Medulla oblongata (tissue), 1 donor: ENCODE measurements at regions not wholly inside any gene's neighbourhood (a gene's known extent, or its start where the extent isn't known, plus 50 kb on each side); places are given as distances from the start of the nearest gene placed in this dataset.
"Not testable (repeated sequence)": the region's sequence is repeated elsewhere in the genome, so short reads cannot be mapped to it uniquely, and the experiment has no call there.

Experiments used
- DNase-seq: peaks from one replicate; pipeline ENCODE4 v3.0.0-alpha.2; 2015; ENCODE audit errors: extremely low spot score

DNA sequence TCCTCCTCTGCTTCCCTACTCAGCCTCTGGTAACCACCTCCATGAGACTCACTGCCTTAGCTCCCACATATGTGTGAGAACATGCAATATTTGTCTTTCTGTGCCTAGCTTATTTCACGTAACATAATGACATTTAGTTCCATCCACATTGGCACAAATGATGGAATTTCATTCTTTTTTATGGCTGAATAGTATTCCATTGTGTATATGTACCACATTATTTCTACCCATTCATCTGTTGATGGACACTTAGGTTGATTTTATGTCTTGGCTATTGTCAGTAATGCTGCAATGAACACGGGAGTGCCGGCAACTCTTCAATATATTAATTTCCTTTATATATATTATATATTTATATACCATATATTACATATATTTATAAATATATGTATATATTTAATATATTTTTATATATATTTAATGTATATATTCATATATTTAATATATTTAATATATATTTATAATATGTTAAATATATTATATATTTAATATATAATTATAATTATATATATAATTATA is 1046.9 kb downstream of the DNAJB9 start:
- no peak for DNase-seq

DNA sequence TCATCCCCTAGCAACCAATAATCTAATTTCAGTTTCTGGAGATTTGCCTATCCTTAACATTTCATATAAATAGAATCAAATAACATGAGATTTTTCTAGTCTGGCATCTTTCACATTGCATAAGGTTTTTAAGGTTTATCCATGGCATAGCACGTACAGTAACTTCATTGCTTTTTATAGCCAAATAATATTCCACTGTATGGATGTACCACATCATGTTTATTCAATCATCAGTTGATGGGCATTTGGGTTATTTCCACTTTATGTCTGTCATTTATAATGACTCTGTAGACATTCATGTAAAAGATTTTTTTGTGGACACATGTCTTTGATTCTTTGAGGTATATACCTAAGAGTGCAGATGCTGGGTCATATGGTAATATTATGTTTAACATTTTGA is 1052.6 kb downstream of the DNAJB9 start:
- no peak for DNase-seq

DNA sequence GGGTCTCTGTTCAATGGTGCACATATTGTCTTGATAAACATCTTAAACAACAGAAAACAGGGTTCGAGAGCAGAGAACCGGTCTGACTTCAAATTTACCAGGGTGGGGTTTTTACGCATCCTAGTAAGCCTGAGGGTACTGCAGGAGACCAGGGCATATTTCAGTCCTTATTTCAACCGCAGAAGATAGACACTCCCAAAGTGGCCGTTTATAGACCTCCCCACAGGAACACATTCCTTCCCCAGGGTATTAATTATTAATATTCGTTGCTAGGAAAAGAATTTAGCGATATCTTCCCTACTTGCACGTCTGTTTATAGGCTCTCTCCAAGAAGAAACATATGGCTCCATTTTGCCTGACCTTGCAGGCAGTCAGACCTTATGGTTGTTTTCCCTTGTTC is 1063.2 kb downstream of the DNAJB9 start:
- DNase-seq: not testable (repeated sequence)

DNA sequence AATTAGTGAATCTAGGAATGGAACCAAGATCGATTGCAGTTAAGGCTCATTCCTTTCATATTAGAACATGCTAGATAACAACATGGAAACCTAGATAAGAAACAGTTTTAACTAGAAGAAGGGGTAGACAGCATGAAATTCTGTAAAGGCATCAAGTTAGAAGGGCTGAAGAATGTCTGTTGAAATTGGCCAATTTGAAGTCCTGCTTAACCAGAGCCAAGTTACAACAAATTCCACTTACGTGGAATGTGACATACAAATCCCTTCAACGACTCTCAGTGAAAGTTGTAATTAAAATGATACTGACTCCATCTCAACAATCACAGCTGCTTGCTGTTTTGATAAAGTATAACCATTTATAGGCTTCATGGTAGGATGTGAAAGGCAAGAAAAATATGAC is 1065.7 kb downstream of the DNAJB9 start:
- DNase-seq: no peak

DNA sequence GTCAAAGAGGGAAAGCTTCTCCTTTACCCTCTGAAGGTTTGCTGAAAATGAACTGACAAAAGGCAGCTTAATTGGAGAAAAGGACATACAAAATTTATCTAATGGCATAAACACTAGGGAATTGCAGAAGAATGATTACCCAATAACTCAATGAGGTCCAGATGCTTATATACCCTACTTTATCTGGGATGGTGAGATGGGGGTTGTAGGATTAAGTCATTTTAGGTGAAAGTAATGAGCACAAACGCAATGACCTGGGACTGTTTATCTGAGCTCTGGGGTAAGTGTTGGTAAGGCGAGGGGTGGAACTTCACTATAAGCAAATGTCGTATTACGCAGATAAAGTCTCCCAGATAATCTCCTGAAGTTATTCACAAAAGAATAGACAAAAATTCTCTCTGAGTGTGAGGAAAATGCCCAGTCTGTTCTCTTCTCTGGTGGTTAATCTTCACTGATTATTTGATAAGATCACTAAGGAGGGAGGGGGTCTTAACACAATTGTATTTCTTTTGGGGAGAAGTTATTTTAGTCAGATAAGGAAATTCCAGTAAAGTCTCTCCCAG is 1067.8 kb downstream of the DNAJB9 start:
- DNase-seq: no peak

DNA sequence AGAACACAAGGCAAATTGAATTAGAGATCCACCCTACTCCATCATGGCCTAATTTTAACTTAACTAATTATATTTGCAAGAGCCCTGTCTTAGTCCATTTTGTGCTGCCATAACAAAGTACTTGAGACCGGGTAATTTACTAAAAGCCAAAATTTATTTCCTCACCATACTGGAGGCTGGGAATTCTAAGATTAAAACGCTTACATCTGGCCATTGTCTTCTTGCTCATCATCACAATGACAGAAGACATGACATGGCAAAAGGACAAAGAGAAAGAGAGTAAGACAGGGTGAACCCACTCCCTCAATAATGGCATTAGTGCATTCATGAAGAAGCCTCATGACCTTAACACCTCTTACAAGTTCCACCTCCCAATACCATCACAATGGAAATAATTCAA is 1068.6 kb downstream of the DNAJB9 start:
- no peak for DNase-seq

DNA sequence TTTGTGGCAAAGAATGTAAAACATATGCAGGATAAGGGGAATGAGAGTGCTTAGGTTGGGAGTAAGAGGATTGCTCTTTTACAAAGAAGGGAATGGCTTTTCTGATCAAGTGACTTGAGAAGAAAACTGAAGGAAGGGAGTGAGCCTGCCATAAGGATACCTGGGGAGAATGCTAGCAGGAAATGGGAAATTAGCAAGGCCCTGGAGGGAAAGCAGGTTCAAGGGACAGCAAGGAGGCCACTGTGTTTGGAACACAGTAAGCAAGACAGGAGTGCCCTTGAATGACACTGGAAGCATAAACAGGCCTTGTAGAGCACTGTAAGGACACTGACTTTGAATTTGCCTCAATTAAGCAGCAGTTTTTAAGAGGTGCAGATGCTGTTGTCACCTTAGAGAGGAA is 1069.9 kb downstream of the DNAJB9 start:
- no peak for DNase-seq

DNA sequence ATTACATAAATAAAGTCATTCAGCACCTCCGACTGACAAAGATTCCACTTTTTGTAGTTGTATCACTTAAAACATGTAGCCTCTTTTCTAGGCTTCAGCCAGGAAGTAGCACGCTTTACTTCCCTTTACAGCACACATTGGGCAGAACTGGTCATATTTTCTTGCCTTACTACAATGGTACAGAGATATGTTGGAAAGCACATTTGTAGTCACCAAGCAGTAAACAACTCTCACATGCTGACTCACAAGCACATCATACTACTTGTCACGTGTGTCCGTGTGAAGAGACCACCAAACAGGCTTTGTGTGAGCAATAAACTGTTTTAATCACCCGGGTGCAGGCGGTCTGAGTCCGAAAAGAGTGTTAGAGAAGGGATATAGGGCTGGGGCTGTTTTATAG is 1071.8 kb downstream of the DNAJB9 start:
- DNase-seq: no peak

DNA sequence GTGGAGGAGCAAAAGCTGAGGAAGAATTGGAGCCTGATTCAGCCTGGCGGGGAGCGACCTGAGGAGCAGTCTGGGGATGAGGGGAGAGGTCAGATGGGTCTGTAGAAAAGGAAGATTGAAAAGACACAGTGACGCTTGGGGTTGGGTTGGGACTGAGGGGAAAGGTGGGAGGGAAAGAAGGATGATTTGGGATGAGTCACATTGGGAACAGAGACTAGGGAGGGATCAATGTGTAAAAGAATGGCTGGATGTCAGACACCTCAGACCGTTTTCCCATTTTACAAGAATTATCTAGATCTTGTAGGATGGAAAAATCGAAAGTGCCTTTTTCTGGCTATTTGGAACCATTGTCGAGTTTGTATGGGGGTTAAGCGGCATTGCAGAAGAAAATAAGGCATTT is 1076.5 kb downstream of the DNAJB9 start:
- no peak for DNase-seq

DNA sequence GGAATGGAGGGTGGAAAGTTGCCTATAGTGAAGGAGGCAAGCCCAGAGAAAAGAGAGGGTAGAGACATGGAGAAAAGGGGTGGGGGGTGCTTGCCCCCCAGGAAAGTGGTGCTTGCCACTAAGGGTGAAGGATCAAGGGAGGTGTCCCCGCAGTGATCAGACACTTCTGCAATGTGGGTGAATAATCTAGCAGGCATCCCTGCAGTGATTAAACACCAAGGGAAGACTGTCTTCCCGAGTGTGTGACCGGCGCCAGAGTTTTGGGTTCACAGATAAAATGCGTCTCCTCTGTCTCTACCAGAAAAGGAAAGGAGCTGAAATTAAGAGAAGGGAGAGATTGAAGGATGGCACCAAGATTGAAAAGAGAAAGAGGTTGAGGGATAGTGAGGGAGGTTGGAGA is 1076.9 kb downstream of the DNAJB9 start:
- DNase-seq: not testable (repeated sequence)

DNA sequence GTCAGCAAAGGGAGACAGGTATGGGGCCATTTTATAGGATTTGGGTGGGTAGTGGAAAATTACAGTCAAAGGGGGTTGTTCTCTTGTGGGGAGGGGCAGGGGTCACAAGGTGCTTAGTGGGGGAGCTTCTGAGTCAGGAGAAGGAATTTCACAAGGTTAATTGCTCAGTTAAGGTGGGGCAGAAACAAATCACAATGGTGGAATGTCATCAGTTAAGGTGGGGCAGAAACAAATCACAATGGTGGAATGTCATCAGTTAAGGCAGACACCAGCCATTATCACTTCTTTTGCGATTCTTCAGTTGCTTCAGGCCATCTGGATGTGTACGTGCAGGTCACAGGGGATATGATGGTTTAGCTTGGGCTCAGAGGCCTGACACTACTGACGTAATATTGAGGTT is 1077.6 kb downstream of the DNAJB9 start:
- DNase-seq: not testable (repeated sequence)

DNA sequence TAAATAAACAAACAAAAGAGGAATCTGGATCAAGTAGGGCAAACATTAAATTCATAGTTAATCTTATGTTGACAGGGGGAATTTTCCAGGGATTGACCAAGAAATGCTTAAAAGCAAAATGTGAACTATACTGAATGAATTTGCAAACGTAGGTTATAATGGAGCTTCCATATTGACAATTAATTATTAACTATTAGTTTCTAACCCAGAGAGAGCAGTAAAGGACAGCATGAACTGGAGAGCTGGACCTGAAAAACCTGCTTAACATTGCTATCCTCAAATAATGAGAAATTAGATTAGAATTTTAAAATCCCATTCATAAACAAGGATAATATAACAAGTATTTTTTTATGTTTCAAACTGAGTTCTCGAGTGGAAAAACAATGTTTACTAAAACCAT is 1089.6 kb downstream of the DNAJB9 start:
- no peak for DNase-seq

DNA sequence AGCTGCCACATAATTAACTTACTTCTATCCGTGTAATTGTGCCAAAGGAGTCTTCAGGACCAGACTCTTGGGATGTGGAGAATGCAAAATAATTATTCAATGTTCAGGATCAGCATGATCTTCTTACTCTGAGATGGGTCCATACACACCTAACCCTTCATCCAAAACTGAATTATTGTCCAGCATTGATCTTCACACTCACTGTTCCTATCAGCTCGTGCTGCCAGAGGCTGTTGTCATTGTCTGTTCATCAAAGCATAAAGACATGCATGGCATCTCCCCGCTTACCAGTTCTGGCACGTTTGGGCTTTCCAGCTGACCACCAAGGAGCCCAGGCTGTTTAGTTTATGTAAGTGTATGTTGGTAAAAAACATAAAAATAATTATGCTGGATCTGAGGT is 1090.7 kb downstream of the DNAJB9 start:
- DNase-seq: no peak

DNA sequence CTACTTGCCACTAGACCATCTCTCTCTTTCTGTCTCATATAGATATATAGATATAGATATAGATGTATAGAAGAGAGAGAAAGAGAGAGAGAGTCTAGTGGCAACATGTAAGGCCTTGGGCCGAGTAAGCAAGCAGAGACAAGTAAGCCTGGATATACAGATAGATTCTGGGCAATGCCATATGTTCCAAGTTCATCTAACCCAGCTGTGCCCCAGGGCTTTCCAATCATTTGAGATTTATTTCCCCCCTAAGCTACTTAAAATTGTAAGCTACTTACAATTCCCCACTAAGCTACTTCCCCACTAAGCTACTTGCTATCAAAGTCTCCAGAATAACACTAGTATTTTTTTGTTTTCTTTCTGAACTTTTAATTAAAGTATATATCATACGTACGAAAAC is 1094.1 kb downstream of the DNAJB9 start:
- no peak for DNase-seq

DNA sequence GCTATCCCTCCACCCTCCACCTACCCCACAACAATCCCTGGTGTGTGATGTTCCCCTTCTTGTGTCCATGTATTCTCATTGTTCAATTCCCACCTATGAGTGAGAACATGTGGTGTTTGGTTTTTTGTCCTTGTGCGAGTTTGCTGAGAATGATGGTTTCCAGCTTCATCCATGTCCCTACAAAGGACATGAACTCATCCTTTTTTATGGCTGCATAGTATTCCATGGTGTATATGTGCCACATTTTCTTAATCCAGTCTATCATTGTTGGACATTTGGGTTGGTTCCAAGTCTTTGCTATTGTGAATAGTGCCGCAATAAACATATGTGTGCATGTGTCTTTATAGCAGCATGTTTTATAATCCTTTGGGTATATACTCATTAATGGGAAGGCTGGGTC is 1117.6 kb downstream of the DNAJB9 start:
- DNase-seq: not testable (repeated sequence)

DNA sequence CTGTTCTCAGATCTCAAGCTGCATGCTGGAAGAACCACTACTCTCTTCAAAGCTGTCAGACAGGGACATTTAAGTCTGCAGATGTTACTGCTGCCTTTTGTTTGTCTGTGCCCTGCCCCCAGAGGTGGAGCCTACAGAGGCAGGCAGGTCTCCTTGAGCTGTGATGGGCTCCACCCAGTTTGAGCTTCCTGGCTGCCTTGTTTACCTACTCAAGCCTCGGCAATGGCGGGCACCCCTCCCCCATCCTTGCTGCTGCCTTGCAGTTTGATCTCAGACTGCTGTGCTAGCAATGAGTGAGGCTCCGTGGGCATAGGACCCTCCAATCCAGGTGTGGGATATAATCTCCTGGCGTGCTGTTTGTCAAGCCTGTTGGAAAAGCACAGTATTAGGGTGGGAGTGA is 1122.9 kb downstream of the DNAJB9 start:
- not testable (repeated sequence) for DNase-seq

DNA sequence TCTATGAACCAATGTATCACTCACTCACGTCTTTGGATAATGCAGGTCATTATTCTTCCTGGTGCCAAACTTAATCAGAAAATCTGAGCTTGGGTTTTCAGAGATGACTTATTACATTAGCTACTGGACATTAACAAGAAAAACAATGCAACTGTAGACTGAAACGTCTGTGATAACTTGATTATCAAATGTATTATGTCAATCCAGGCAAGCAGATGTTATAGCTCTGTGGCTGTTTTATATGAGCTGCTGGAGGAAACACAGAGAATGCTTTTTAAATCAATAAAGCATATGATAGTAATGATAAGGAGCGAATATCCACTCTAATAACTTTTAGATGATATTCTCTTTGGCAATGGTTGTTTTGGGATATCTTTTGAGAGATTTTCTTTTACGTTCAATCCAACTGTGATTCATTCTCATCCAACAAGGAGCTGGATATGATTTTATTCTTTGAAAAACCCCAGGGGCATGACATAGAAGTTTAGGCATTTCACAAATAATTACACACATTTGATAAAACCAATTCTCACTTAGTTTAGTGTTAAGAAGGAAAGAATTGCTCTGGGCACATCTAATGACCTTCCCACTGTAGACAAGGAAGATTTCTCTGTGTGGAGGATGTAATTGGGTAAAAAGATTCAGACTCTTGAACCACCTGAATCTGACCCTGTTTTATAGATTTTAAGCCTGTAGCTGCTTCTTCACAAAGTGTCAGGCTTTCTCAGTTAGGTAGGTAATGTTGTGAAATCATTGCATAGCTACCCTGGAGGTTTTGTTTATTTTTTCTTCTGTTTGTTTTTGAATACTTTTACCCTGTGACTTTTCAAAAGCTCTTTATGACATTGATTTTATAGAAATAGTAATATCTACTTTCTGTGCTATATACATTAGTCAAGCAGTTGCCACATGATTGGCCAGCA is 1124.7 kb downstream of the DNAJB9 start:
- DNase-seq: no peak

DNA sequence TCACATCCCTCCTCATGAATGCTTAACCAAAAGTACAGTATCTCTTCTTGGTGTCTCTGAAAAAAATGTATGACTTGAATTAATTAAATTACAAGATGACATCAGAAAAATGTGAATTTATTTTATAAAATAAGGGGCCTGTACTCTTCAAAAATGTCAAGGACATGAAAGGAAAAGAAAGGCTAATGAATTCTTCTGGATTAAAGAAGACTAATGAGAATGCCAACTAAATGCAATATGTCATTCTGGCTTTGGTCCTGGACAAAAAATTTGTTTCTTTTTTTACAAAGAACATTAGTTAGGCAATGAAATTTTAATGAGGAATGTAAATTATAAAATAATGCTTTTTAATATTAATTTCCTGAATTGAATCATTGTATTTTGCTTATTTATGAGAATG is 1125.7 kb downstream of the DNAJB9 start:
- DNase-seq: no peak

DNA sequence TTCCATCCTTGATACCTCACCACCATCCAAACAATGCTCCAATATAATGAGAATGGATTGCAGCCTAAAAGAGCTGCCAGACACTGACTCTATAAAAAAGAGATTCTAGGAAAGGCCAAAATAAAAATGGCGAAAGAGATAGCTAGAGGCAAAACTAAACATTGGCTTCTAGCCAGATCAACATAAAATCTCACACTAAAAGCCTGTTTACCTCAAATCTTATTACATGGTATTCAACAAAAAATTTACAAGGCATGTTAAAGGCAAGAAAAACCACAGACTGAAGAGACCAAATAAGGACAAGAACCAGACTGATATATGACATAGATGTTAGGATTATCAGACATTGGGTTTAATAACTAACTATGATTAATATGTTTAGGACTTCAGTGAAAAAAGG is 1127.0 kb downstream of the DNAJB9 start:
- no peak for DNase-seq

DNA sequence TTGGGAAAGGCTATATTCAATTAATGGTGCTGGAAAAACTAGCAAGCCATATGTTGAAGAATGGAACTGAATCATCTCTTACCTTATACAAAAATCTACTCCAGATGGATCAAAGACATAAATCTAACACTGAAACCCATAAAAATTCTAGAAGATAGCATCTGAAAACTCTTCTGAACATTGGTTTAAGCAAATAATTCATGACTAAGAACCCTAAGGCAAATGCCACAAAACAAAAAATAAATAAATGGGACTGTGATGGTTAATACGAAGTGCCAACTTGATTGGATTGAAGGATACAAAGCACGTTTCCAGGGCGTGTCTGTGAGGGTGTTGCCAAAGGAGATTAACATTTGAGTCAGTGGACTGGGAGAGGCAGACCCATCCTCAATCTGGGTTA is 1130.0 kb downstream of the DNAJB9 start:
- DNase-seq: no peak

DNA sequence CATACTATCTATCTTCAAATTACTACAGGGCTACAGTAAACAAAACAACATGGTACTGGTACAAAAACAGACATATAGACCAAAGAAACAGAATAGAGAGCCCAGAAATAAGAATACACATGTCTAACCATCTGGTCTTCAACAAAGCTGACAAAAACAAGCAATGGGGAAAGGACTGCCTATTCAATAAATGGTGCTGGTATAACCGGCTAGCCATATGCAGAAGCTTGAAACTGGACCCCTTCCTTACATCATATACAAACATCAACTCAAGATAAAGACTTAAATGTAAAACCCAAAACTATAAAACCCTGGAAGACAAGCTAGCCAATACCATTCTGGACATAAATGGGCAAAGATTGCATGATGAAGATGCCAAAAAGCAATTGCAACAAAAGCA is 1143.7 kb downstream of the DNAJB9 start:
- no peak for DNase-seq

DNA sequence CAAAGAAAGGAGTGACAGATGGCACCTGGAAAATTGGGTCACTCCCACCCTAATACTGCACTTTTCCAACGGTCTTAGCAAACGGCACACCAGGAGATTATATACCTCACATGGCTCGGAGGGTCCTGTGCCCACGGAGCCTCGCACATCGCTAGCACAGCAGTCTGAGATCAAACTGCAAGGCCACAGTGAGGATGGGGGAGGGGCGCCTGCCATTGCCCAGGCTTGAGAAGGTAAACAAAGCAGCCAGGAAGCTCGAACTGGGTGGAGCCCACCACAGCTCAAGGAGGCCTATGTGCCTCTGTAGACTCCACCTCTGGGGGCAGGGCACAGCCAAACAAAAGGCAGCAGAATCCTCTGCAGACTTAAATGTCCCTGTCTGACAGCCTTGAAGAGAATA is 1149.7 kb downstream of the DNAJB9 start:
- DNase-seq: not testable (repeated sequence)

DNA sequence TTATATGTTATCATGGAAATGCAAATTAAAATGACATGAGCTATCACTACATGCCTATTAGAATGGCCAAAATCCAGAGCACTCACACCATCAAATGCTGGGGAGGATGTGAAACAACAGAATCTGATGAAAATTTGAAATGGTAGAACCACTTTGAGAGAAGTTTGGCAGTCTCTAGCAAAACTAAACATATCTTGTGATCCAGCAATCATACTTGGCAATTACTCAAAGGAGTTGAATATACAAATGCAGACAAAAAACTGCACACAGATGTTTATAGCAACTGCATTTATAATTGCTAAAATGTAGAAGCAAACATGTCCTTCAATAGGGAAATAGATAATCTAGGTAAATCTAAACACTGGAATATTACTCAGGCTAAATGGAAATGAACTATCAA is 1164.9 kb downstream of the DNAJB9 start:
- DNase-seq: no peak
